HG03354 (cell line): ENCODE measurements at regions not wholly inside any gene's neighbourhood (a gene's known extent, or its start where the extent isn't known, plus 50 kb on each side); places are given as distances from the start of the nearest gene placed in this dataset.
"Not testable (repeated sequence)": the region's sequence is repeated elsewhere in the genome, so short reads cannot be mapped to it uniquely, and the experiment has no call there.

ENCODE experiments used
- ATAC-seq: cut with Tn5 transposase; IDR thresholded peaks from one replicate; pipeline ENCODE4 v1.9.1; 2021; ENCODE audit warnings: mild to moderate bottlenecking; ENCODE audit not compliant: unreplicated experiment, poor library complexity, severe bottlenecking

DNA sequence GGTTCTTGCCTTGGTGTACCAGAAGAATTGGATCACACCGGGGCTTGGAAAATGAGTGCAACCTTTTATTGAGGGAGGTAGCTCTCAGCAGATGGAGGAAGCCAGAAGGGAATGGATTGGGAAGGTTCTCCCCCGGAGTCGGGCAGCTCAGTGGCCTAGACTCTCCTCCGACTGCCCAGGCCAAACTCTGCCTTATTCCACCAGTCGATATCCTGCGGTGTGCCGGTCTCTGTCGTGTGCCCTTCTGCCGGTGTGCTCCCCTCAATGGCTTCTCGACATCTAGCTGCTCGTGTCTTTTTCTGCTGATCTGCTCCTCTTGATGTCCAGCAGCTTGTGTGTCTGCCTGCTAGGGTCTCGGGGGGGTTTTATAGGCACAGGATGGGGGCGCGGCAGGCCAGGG, 87.4 kb upstream of the CCL21 start:
- ATAC-seq, result no peak

DNA sequence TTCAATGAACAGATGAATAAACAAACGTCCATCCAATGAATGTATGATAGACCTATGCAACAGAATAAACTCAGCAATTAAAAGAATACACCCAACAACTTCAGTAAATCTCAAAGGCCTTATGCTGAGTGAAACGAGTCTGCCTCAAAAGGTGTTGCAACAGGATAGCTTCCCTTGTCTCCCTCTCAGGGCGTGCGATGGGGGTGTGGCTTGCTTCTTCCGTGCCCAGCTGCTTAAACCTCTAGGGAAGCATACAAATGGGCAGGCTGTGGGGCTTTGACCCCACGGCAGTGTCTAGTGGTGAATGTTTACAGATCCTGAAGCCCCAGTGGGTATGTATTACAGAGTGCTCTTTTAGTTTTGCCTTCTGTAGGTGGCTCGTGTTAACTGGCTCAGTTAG, 87.0 kb upstream of the CCL21 start:
- no peak for ATAC-seq

DNA sequence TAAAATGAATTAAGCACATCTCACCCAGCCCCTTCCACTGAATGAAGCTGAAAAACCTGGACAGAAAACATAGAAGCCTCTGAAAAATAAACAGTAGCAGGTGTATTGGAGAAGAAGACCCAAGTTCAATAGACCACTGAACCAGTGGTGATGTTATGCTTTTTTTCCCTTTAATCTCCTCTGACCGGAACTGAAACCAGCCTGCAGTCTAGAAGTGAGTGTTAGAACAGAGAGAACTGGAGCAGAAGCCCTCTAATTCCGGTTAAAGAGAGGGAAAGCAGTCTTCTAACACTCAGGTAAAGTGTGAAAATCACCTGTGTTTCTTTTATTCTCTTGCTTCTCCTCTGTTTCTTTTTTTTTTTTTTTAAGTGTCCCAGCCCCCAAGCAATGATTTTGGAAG, 83.5 kb upstream of the CCL21 start:
- ATAC-seq, result no peak

GRCh38 chr9:34783951-34784487, 74.1 kb upstream of the CCL21 start:
- no peak for ATAC-seq

- no peak for ATAC-seq
Observed at GRCh38 chr9:34782372-34782771, 72.4 kb upstream of the CCL21 start.

GRCh38 chr9:34777666-34778065, 67.7 kb upstream of the CCL21 start:
- ATAC-seq, result no peak

DNA sequence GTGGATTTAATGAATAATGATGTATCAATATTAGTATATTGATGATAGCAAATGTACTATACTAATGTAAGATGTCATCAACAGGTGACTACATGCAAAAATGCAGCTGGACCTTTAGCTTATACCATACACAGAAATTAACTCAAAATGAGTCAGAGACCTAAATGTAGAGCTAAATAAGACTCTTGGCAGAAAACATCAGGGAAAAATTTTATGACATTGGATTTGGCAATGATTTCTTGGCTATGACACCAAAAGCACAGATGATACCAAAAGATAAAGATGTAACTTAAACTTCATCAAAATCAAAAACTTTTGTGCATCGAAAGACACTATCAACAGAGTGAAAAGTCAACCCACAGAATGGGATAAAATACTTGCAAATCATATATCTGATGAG, 64.0 kb upstream of the CCL21 start:
- ATAC-seq, result no peak

DNA sequence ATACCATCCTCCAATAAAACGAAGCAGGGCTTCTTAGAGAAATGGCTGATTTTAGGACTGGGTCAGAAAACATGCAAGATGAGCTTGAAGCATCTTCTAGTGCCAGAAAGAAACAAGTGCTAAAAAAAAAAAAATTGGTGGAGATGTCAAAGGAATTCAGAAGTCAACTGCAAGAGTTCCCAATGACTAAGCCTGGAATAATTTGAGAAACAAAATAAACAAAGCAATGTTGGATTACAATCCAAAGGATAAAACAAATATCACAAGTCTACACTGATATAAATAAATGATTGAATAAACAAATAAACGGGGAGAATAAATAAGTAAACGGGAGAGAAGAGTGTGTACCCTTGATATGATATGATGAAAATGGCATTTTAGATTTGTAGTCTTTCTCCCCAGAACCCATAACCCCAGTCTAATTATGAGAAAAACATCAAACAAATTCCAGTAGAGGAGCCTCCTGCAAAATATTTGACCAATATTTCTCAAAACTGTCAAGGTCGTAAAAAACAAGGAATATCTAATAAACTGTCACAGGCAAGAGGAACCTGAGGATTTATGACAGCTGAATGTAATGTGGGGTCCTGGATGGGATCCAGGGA, 63.5 kb upstream of the CCL21 start:
- ATAC-seq, result no peak

DNA sequence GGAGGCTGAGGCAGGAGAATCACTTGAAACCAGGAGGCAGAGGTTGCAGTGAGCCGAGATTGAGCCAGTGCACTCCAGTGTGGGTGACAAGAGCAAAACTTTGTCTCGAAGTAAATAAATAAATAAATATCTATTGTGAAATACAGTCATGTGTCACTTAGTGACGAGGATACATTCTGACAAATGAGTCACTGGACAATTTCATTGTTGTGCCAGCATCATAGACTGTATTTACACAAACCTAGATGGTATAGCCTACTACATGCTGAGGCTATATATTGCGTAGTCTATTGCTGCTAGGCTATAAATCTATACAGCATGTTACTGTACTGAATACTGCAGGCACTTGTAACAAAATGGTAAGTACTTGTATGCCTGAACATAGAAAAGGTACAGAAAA, 61.1 kb upstream of the CCL21 start:
- ATAC-seq, result no peak

- ATAC-seq, result not testable (repeated sequence)
Observed at GRCh38 chr9:34767087-34767486, 57.2 kb upstream of the CCL21 start.

DNA sequence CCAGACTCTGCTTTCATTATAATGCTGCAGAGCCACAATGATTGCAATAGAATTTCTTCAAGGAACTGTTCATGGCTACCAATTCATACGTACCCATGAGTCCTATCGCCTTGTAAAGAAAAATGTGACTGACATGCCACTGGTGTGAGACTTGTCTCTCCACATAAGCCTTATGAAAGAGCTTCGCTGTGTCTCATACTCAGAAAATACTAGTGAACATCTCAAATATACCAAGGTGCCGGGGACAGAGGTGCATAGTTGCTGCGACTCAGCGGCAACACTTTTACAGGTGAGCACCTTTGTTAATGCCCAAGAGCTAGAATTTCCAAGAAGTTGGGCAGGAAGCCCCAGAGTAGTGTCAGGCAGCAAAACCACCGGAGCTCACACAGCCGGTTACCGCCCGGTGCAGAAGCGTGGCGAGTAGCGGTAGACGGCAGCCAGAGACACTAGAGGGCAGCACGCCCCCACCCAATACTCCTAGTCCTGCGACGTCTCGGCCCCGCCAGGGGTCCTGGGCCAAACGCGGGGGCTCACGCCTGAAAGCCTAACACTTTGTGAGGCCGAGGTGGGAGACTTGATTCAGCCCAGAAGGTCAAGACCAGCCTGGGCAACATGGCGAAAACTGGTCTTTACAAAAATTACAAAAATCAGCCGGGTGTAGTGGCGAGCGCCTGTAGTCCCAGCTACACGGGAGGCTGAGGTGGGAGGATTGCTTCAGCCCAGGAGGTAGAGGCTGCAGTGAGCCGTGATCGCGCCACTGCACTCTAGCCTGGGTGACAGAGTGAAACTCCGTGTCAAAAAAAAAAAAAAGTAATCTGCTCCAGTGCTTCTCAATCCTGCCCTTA, 50.5 kb upstream of the CCL21 start:
- ATAC-seq, result peak; percentile 44
